SK-N-SH (cell line): ENCODE measurements at regions not wholly inside any gene's neighbourhood (a gene's known extent, or its start where the extent isn't known, plus 50 kb on each side); places are given as distances from the start of the nearest gene placed in this dataset.

Experiments
- CTCF ChIA-PET: fragments of 300-600, 350-600 bp; formaldehyde crosslinking; extraction: SDS; loops from one replicate; lab custom pipeline; 2021; lab: Yijun Ruan, JAX
- POLR2A ChIA-PET: fragments of 350-600 bp; sonication (Branson Sonifier 250); formaldehyde crosslinking; extraction: SDS; loops from one replicate; lab custom pipeline; 2020; ENCODE audit warnings: antibody characterized with exemption, inconsistent platforms; lab: Yijun Ruan, JAX
- DNase-seq: peaks from one replicate; pipeline ENCODE4 v3.0.0; 2012
- H2AFZ ChIP-seq: fragments of 200-600 bp; sonication (generic); 2 replicates; pipeline ENCODE4 v1.8.1; 2016; ENCODE audit warnings: antibody characterized with exemption, mild to moderate bottlenecking, low read depth
- H3F3A ChIP-seq: fragments of 200-600 bp; sonication (generic); replicated peaks from 2 replicates; pipeline ENCODE3; 2016; ENCODE audit warnings: antibody characterized with exemption, mild to moderate bottlenecking; ENCODE audit not compliant: insufficient read depth
- H3K27ac ChIP-seq, 2 experiments: fragments of 200-500 bp in 1 of 2; fragments of 200-600 bp in 1 of 2; sonication (Bioruptor generic) in 1 of 2; sonication (generic), shearing (Covaris generic) in 1 of 2; 2 replicates each; pipeline versions ENCODE4 v1.5.1 to v1.6.1; 2014 to 2016; ENCODE audit warnings: low read depth in 2 of 2, inconsistent platforms in 1 of 2, low read length in 1 of 2, mild to moderate bottlenecking in 1 of 2, mixed read lengths in 1 of 2
- H3K27me3 ChIP-seq: fragments of 200-600 bp; sonication (generic), shearing (Covaris generic); 2 replicates; pipeline ENCODE4 v1.6.1; 2016; ENCODE audit warnings: mixed run types; ENCODE audit not compliant: insufficient read depth
- H3K36me3 ChIP-seq, 2 experiments: fragments of 200-500 bp in 1 of 2; fragments of 200-600 bp in 1 of 2; sonication (Bioruptor generic) in 1 of 2; sonication (generic) in 1 of 2; replicated peaks in 1 of 2; 2 replicates each; pipeline versions ENCODE3 to v1.5.1; 2014 to 2016; ENCODE audit warnings: low read length in 1 of 2, mild to moderate bottlenecking in 1 of 2; ENCODE audit not compliant: insufficient read depth in 2 of 2, control insufficient read depth in 1 of 2
- H3K4me1 ChIP-seq, 2 experiments: fragments of 200-500 bp in 1 of 2; fragments of 200-600 bp in 1 of 2; sonication (Bioruptor generic) in 1 of 2; sonication (generic), shearing (Covaris generic) in 1 of 2; 2 replicates each; pipeline versions ENCODE4 v1.5.1 to v1.6.1; 2014 to 2016; ENCODE audit warnings: low read depth in 1 of 2, low read length in 1 of 2, mixed run types in 1 of 2; ENCODE audit not compliant: insufficient read depth in 2 of 2, control insufficient read depth in 1 of 2
- H3K4me2 ChIP-seq: fragments of 200-600 bp; sonication (generic), shearing (Covaris generic); 2 replicates; pipeline ENCODE4 v1.6.1; 2017; ENCODE audit warnings: mixed run types
- H3K4me3 ChIP-seq, 2 experiments: fragments of 200-500 bp in 1 of 2; fragments of 200-600 bp in 1 of 2; sonication (Bioruptor generic) in 1 of 2; sonication (generic), shearing (Covaris generic) in 1 of 2; 2 replicates each; pipeline versions ENCODE4 v1.5.1 to v1.8.1; 2014 to 2016; ENCODE audit warnings: low read depth in 2 of 2, inconsistent platforms in 1 of 2, low read length in 1 of 2, mild to moderate bottlenecking in 1 of 2, mixed read lengths in 1 of 2, moderate library complexity in 1 of 2
- H3K79me2 ChIP-seq: fragments of 200-600 bp; sonication (generic); 2 replicates; pipeline ENCODE4 v1.8.1; 2017; ENCODE audit warnings: mild to moderate bottlenecking; ENCODE audit not compliant: insufficient read depth
- H3K9ac ChIP-seq: fragments of 200-600 bp; sonication (generic); 2 replicates; pipeline ENCODE4 v1.6.1; 2017; ENCODE audit warnings: mixed run types
- H3K9me2 ChIP-seq: fragments of 200-600 bp; sonication (generic); 2 replicates; pipeline ENCODE4 v1.6.1; 2017; ENCODE audit warnings: mixed run types
- H3K9me3 ChIP-seq: fragments of 200-600 bp; sonication (generic); 2 replicates; pipeline ENCODE4 v1.6.1; 2017; ENCODE audit warnings: mixed run types, mild to moderate bottlenecking, moderate library complexity
- H4K20me1 ChIP-seq: fragments of 200-600 bp; sonication (generic); 2 replicates; pipeline ENCODE4 v1.6.1; 2017; ENCODE audit warnings: mild to moderate bottlenecking, mixed run types; ENCODE audit not compliant: insufficient read depth
- ELF1 ChIP-seq: IDR thresholded peaks from 2 replicates; pipeline ENCODE4 v1.4.0; 2012
- EP300 ChIP-seq, 2 experiments: IDR thresholded peaks; 2 replicates each; pipeline versions ENCODE4 v1.4.0 to v1.6.1; 2012; ENCODE audit warnings: borderline replicate concordance in 1 of 2, low read depth in 1 of 2, low read length in 1 of 2
- EZH2phosphoT487 ChIP-seq: fragments of 200-600 bp; sonication (generic); IDR thresholded peaks from 2 replicates; pipeline ENCODE4 v1.6.1; 2017; ENCODE audit warnings: low read depth, mixed run types, mild to moderate bottlenecking, antibody characterized with exemption, moderate library complexity, borderline replicate concordance
- FOSL2 ChIP-seq: IDR thresholded peaks from 2 replicates; pipeline ENCODE4 v1.4.0; 2012; ENCODE audit warnings: low read depth, mild to moderate bottlenecking, moderate library complexity, borderline replicate concordance
- FOXJ3 ChIP-seq: sonication (generic); formaldehyde crosslinking; IDR thresholded peaks from 2 replicates; pipeline ENCODE4 v1.5.1; 2020; ENCODE audit warnings: mild to moderate bottlenecking, missing genetic modification reagents
- IRF3 ChIP-seq: fragments of 150-350 bp; IDR thresholded peaks from 2 replicates; pipeline ENCODE4 v1.6.1; 2016; ENCODE audit warnings: mild to moderate bottlenecking, low read depth, low read length
- JUND ChIP-seq: IDR thresholded peaks from 2 replicates; pipeline ENCODE4 v1.4.0; 2012
- MEF2A ChIP-seq: IDR thresholded peaks from 2 replicates; pipeline ENCODE4 v1.4.0; 2012; ENCODE audit warnings: low read depth, borderline replicate concordance
- MXI1 ChIP-seq: IDR thresholded peaks from 2 replicates; pipeline ENCODE4 v1.6.1; 2012; ENCODE audit warnings: mild to moderate bottlenecking, low read depth, low read length, improper control_type of control experiment
- PBX3 ChIP-seq: IDR thresholded peaks from 2 replicates; pipeline ENCODE4; 2012
- POLR2AphosphoS5 ChIP-seq: IDR thresholded peaks from 2 replicates; pipeline ENCODE4 v1.6.1; 2012; ENCODE audit warnings: low read depth, low read length
- RAD21 ChIP-seq: IDR thresholded peaks from 2 replicates; pipeline ENCODE4 v1.6.1; 2012; ENCODE audit warnings: mild to moderate bottlenecking, low read length
- RCOR1 ChIP-seq: fragments of 150-350 bp; IDR thresholded peaks from 2 replicates; pipeline ENCODE4 v1.6.1; 2017; ENCODE audit warnings: antibody characterized with exemption, low read length
- REST ChIP-seq: IDR thresholded peaks from 2 replicates; pipeline ENCODE4 v1.6.1; 2012; ENCODE audit warnings: mild to moderate bottlenecking, low read depth, low read length, moderate library complexity
- RFX5 ChIP-seq: IDR thresholded peaks from 2 replicates; pipeline ENCODE4 v1.6.1; 2012; ENCODE audit warnings: mild to moderate bottlenecking, improper control_type of control experiment, low read length
- RXRA ChIP-seq: IDR thresholded peaks from 2 replicates; pipeline ENCODE4 v1.4.0; 2012; ENCODE audit warnings: low read depth, mild to moderate bottlenecking, borderline replicate concordance
- SIN3A ChIP-seq: IDR thresholded peaks from 2 replicates; pipeline ENCODE4 v1.6.1; 2012; ENCODE audit warnings: low read depth, mild to moderate bottlenecking, low read length, moderate library complexity, borderline replicate concordance
- TAF1 ChIP-seq: IDR thresholded peaks from 2 replicates; pipeline ENCODE4 v1.6.1; 2012; ENCODE audit warnings: low read depth, mild to moderate bottlenecking, low read length, moderate library complexity, borderline replicate concordance
- TCF12 ChIP-seq: IDR thresholded peaks from 2 replicates; pipeline ENCODE4 v1.4.0; 2012
- TEAD4 ChIP-seq: IDR thresholded peaks from 2 replicates; pipeline ENCODE4 v1.4.0; 2012; ENCODE audit warnings: mild to moderate bottlenecking, borderline replicate concordance; ENCODE audit not compliant: insufficient read depth
- WGBS: methylation state at CpG from one replicate; pipeline ENCODE4 v1.1.6; 2017; ENCODE audit warnings: low lambda C conversion rate; 5-methylcytosine and 5-hydroxymethylcytosine counted together
- TF ChIP-seq, protein P1 (sequence below): fragments of 150-350 bp; IDR thresholded peaks from 2 replicates; pipeline ENCODE4 v1.6.1; 2017; ENCODE audit warnings: antibody characterized with exemption, low read length, low read depth, borderline replicate concordance

DNA sequence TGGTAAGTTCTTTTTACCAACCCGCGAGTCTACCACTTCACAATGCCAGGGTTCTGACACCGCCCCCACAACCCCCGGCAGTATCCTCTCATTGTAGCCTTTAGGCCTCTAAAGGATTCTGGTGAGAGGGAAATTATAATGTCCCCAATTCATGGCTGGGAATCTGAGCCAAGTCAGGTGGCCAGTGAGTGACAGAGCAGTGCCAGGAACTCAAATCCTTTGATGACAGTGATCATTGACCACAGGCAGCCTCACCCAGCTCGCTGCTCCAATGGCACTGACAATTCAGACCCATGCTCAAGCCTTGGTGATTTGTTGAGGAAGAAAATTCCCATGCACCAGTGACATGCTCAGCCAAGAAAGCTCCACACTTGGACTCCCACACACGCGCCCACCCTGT, 63.4 kb upstream of the CSF1 start:
- no peak for DNase-seq
- Histone ChIP-seq H3K27ac (no peak overlapping the region), H4K20me1 (no peaks in the 10 kb centered on the region), H3K27me3 (no peaks in the 10 kb centered on the region), H3K9ac (no peak overlapping the region), H3K4me1 (peaks cover 0 to 4% of the 10 kb centered on the region in 2 experiments; a peak in 1 of 4 replicates), H3K9me3 (no peaks in the 10 kb centered on the region), H2AFZ (no peak overlapping the region), H3K79me2 (no peaks in the 10 kb centered on the region), H3K4me2 (no peak overlapping the region), H3K9me2 (no peaks in the 10 kb centered on the region), H3K4me3 (no peak overlapping the region), H3F3A (peaks cover 7% of the 10 kb centered on the region), H3K36me3 (no peaks in the 10 kb centered on the region)
- 92% methylated on average over 7 of the region's 7 CpGs for WGBS
- no peak for TF ChIP-seq FOXJ3
- TF ChIP-seq POLR2AphosphoS5, result no peak
- TF ChIP-seq RFX5, result no peak
- no peak for TF ChIP-seq RAD21
- TF ChIP-seq FOSL2, result no peak
- TF ChIP-seq TEAD4, result no peak
- TF ChIP-seq RCOR1, result no peak
- no peak for TF ChIP-seq TCF12
- TF ChIP-seq PBX3, result no peak
- no peak for TF ChIP-seq RXRA
- TF ChIP-seq SIN3A, result no peak
- TF ChIP-seq MEF2A, result no peak
- no peak for TF ChIP-seq ELF1
- POLR2A ChIA-PET, result no interaction called here
- CTCF ChIA-PET, result no interaction called here

- Histone ChIP-seq H2AFZ (no peak overlapping the region), H3K9me3 (no peaks in the 10 kb centered on the region), H3K79me2 (no peaks in the 10 kb centered on the region), H4K20me1 (no peaks in the 10 kb centered on the region), H3K9ac (no peak overlapping the region), H3F3A (peaks cover 7% of the 10 kb centered on the region), H3K27me3 (no peaks in the 10 kb centered on the region), H3K4me3 (no peak overlapping the region), H3K4me2 (no peak overlapping the region), H3K36me3 (no peaks in the 10 kb centered on the region), H3K4me1 (peaks cover 0 to 4% of the 10 kb centered on the region in 2 experiments; a peak in 1 of 4 replicates), H3K9me2 (no peaks in the 10 kb centered on the region), H3K27ac (no peak overlapping the region)
- ChIA-PET POLR2A (no interaction called here), CTCF (interaction anchor here (0.6 kb wide), 1 partner anchor 167 kb away, joined by 3 read pairs; no protein-coding TSS in a partner anchor)
- no peak for DNase-seq
- WGBS, result 94% methylated on average over 2 of the region's 4 CpGs
- no peak for TF ChIP-seq RAD21
- TF ChIP-seq FOSL2, result no peak
- TF ChIP-seq EZH2phosphoT487, result no peak
- no peak for TF ChIP-seq RCOR1
- no peak for TF ChIP-seq TCF12
- TF ChIP-seq POLR2AphosphoS5, result no peak
- no peak for TF ChIP-seq RFX5
- TF ChIP-seq REST, result no peak
- TF ChIP-seq MXI1, result no peak
- TF ChIP-seq IRF3, result no peak
- TF ChIP-seq, protein P1, sequence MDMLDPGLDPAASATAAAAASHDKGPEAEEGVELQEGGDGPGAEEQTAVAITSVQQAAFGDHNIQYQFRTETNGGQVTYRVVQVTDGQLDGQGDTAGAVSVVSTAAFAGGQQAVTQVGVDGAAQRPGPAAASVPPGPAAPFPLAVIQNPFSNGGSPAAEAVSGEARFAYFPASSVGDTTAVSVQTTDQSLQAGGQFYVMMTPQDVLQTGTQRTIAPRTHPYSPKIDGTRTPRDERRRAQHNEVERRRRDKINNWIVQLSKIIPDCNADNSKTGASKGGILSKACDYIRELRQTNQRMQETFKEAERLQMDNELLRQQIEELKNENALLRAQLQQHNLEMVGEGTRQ, result no peak
- TF ChIP-seq EP300 (IDR thresholded peaks at IDR 0.05; ENCODE audit: borderline replicate concordance in 1 of 2, low read depth in 1 of 2, low read length in 1 of 2), result no peak
- TF ChIP-seq ELF1, result no peak
- no peak for TF ChIP-seq RXRA
- no peak for TF ChIP-seq TAF1
- TF ChIP-seq JUND, result no peak
These were observed 63.8 kb upstream of the CSF1 start for GRCh38 chr1:109846846-109847245.
